Parathyroid adenoma (tissue), 2 donors: ENCODE measurements at regions not wholly inside any gene's neighbourhood (a gene's known extent, or its start where the extent isn't known, plus 50 kb on each side); places are given as distances from the start of the nearest gene placed in this dataset.
"Not testable (repeated sequence)": the region's sequence is repeated elsewhere in the genome, so short reads cannot be mapped to it uniquely, and the experiment has no call there.

Source experiments
- H2AFZ ChIP-seq: fragments of 300-600 bp; sonication (generic); one replicate; pipeline ENCODE4 v1.7.0; 2017; ENCODE audit warnings: antibody characterized with exemption, mild to moderate bottlenecking
- H3K27ac ChIP-seq: fragments of 300-600 bp; sonication (generic); one replicate; pipeline ENCODE4 v1.7.0; 2017
- H3K27me3 ChIP-seq: fragments of 300-600 bp; sonication (generic); one replicate; pipeline ENCODE4 v1.7.0; 2017; ENCODE audit warnings: low read length; ENCODE audit not compliant: control insufficient read depth, insufficient read depth
- H3K36me3 ChIP-seq: fragments of 300-600 bp; sonication (generic); one replicate; pipeline ENCODE4 v1.7.0; 2017; ENCODE audit warnings: low read length; ENCODE audit not compliant: control insufficient read depth, insufficient read depth
- H3K4me1 ChIP-seq: fragments of 300-600 bp; sonication (generic); one replicate; pipeline ENCODE4 v1.7.0; 2017; ENCODE audit warnings: control low read depth
- H3K4me2 ChIP-seq: fragments of 300-600 bp; sonication (generic); one replicate; pipeline ENCODE4 v1.7.0; 2017; ENCODE audit warnings: low read length
- H3K4me3 ChIP-seq: fragments of 300-600 bp; sonication (generic); one replicate; pipeline ENCODE4 v1.7.0; 2017; ENCODE audit warnings: low read depth, low read length
- H3K79me2 ChIP-seq: fragments of 300-600 bp; sonication (generic); one replicate; pipeline ENCODE4 v1.7.0; 2017; ENCODE audit warnings: control low read depth
- H3K9ac ChIP-seq: fragments of 300-600 bp; sonication (generic); one replicate; pipeline ENCODE4 v1.7.0; 2017; ENCODE audit warnings: mild to moderate bottlenecking
- H3K9me3 ChIP-seq: fragments of 300-600 bp; sonication (generic); one replicate; pipeline ENCODE4 v1.7.0; 2017; ENCODE audit warnings: low read length; ENCODE audit not compliant: control insufficient read depth
- TF ChIP-seq, protein P1 (sequence below): fragments of 300-600 bp; sonication (generic); IDR thresholded peaks from one replicate; pipeline ENCODE4 v1.7.0; 2017; ENCODE audit warnings: antibody characterized with exemption, mild to moderate bottlenecking
- donor health status: primary hyperparathyroidism.

DNA sequence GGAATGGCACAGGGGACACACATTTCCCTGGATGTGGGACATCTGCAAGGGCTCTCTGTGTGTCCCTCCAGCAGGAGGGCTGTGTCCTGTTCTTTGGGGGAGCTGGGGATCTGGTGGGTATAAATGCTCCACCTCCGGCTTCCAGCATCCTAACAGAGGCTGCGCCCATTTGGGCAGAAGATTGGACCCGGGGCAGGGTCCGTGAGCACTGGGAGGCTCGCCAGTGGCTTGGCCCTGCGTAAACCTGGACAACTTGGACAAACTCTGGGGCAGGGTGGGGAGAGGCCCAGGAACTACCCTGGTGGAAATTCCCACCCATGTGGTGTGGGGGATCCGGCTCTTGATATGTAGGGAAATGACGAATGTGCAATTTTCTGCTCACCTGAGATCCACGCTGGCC lies 80.9 kb downstream of the GADD45G start:
- Histone ChIP-seq H3K9me3 (no peaks in the 10 kb centered on the region), H3K4me3 (no peak overlapping the region), H3K79me2 (no peaks in the 10 kb centered on the region), H3K4me2 (peak overlapping the region; percentile 14), H2AFZ (no peak overlapping the region), H3K4me1 (peaks cover 7% of the 10 kb centered on the region), H3K27ac (no peak overlapping the region), H3K36me3 (no peaks in the 10 kb centered on the region), H3K27me3 (no peaks in the 10 kb centered on the region), H3K9ac (no peak overlapping the region)
- TF ChIP-seq, protein P1, sequence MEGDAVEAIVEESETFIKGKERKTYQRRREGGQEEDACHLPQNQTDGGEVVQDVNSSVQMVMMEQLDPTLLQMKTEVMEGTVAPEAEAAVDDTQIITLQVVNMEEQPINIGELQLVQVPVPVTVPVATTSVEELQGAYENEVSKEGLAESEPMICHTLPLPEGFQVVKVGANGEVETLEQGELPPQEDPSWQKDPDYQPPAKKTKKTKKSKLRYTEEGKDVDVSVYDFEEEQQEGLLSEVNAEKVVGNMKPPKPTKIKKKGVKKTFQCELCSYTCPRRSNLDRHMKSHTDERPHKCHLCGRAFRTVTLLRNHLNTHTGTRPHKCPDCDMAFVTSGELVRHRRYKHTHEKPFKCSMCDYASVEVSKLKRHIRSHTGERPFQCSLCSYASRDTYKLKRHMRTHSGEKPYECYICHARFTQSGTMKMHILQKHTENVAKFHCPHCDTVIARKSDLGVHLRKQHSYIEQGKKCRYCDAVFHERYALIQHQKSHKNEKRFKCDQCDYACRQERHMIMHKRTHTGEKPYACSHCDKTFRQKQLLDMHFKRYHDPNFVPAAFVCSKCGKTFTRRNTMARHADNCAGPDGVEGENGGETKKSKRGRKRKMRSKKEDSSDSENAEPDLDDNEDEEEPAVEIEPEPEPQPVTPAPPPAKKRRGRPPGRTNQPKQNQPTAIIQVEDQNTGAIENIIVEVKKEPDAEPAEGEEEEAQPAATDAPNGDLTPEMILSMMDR: no peak

DNA sequence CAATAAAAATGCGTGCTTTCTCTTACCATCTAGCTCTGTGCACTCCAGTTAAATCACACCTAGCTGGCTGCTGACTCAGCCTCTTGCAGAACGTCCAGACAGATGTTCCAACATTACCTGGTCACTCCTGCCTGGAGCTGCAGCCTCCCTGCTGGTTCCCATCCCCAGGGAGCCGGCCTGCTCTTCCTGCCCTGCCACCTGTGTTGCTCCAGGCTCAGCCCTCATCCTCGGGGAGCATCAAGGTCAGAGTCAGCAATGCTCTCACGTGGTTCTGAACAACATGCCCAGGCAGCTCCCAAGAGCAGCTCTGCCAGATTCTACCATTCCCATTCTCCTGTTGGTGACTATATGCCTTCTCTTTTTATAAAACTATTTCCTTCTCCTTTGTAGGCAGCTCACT lies 81.3 kb downstream of the GADD45G start:
- H3K9ac ChIP-seq: no peak overlapping the region
- H3K9me3 ChIP-seq: no peaks in the 10 kb centered on the region
- H3K27ac ChIP-seq: peak overlapping the region; percentile 29
- no peak overlapping the region for H3K4me3 ChIP-seq
- H3K79me2 ChIP-seq: no peaks in the 10 kb centered on the region
- TF ChIP-seq, protein P1: no peak
- H3K4me1 ChIP-seq: peaks cover 7% of the 10 kb centered on the region
- no peak overlapping the region for H2AFZ ChIP-seq
- no peaks in the 10 kb centered on the region for H3K36me3 ChIP-seq
- peak overlapping the region; percentile 14 for H3K4me2 ChIP-seq
- no peaks in the 10 kb centered on the region for H3K27me3 ChIP-seq

DNA sequence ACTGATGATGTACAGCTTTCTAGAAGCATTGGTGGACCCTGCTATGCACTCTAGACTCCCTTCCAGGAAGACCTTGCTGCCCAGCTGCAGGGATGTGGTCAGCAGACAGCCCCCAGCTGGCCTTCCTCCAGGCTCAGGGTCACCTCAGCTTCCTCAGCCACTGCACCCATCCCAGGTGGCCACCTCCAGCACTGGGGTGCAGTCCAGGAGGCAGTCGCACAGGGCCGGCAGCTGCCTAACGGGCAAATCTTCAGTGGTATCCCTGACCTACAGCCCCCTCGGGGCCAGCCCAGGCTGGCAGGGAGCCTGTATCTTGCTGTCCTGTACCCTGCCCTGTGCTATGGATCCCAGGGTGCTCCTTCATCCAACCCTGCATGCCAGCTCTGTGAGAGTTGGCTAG lies 81.8 kb downstream of the GADD45G start:
- no peaks in the 10 kb centered on the region for H3K9me3 ChIP-seq
- H3K9ac ChIP-seq: no peak overlapping the region
- H3K79me2 ChIP-seq: no peaks in the 10 kb centered on the region
- H3K4me1 ChIP-seq: peaks cover 7% of the 10 kb centered on the region
- H3K36me3 ChIP-seq: no peaks in the 10 kb centered on the region
- TF ChIP-seq, protein P1: no peak
- H3K27ac ChIP-seq: peak overlapping the region; percentile 29
- no peaks in the 10 kb centered on the region for H3K27me3 ChIP-seq
- no peak overlapping the region for H3K4me3 ChIP-seq
- H3K4me2 ChIP-seq: no peak overlapping the region
- H2AFZ ChIP-seq: no peak overlapping the region

DNA sequence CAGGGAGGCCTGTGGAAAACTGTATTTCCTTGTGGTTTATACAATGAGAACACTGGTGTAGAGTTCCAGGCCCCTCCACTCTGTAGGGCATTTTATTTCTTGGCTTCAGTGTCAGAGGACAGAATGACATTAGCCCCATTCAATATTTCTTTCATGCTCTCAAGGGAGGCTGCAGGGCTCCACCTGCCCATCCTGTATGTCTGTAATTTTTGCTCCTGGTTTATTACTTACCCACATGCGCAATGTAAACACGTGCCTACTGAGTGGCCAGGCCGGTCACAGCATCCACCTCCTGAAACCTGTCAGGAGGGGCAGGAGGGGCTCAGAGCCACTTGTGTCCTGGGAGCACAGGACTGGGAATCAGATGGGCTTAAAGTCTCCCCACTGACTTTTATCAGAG lies 82.4 kb downstream of the GADD45G start:
- H3K9ac ChIP-seq: no peak overlapping the region
- no peaks in the 10 kb centered on the region for H3K36me3 ChIP-seq
- H3K27ac ChIP-seq: no peak overlapping the region
- H3K27me3 ChIP-seq: no peaks in the 10 kb centered on the region
- H3K4me3 ChIP-seq: no peak overlapping the region
- H3K4me1 ChIP-seq: peaks cover 7% of the 10 kb centered on the region
- no peak overlapping the region for H2AFZ ChIP-seq
- H3K9me3 ChIP-seq: no peaks in the 10 kb centered on the region
- H3K79me2 ChIP-seq: no peaks in the 10 kb centered on the region
- no peak overlapping the region for H3K4me2 ChIP-seq
- TF ChIP-seq, protein P1: no peak

DNA sequence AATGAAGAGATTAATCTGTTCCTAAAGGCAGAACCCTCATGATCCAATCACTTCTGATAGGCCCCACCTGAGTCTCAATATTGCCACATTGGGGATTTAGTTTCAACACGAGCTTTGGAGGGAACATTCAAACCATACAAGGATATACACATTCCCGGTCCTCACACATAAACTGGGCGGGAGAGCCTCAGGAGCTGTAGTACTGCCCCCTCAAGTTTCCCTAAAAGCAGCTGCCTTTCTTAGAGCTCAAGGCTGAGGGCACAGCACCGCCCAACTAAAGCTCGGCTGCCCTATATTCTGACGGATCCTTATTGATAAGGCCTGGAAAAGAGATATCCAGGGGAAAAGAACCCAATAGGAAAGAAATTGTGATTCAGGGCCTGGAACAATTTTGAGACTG lies 83.0 kb downstream of the GADD45G start:
- Histone ChIP-seq H3K9ac (no peak overlapping the region), H3K27me3 (no peaks in the 10 kb centered on the region), H3K4me3 (no peak overlapping the region), H3K4me1 (peaks cover 7% of the 10 kb centered on the region), H3K27ac (no peak overlapping the region), H3K4me2 (no peak overlapping the region), H3K79me2 (no peaks in the 10 kb centered on the region), H2AFZ (no peak overlapping the region), H3K9me3 (no peaks in the 10 kb centered on the region), H3K36me3 (no peaks in the 10 kb centered on the region)
- TF ChIP-seq, protein P1: no peak

DNA sequence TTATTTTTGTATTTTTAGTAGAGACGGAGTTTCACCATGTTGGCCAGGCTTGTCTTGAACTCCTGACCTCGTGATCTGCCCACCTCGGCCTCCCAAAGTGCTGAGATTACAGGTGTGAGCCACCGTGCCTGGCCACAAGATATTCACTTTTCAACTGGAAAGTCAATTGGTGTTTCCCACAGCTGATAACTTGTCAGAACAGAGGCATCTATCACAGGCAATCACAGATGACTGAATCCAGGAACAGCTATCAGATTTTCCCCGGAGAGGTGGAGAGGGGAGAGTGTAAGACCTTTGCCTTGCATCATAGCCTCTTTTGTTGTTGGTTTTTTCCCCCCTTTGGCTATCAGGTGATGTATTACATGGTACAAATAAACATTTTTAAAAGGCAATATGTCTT lies 84.5 kb downstream of the GADD45G start:
- H3K4me3 ChIP-seq, H3K4me2 ChIP-seq, H3K79me2 ChIP-seq, H3K27me3 ChIP-seq, H3K9me3 ChIP-seq, H3K36me3 ChIP-seq, H3K4me1 ChIP-seq, H2AFZ ChIP-seq, H3K27ac ChIP-seq, H3K9ac ChIP-seq: not testable (repeated sequence)
